Uterus (tissue), 2 donors: ENCODE measurements at regions not wholly inside any gene's neighbourhood (a gene's known extent, or its start where the extent isn't known, plus 50 kb on each side); places are given as distances from the start of the nearest gene placed in this dataset.

Experiments used
- CTCF ChIP-seq, 4 experiments: fragments of 200-600 bp in 2 of 4; fragments of 450-650 bp in 2 of 4; sonication (generic) in 2 of 4; IDR thresholded peaks; one replicate each; pipeline ENCODE4 v1.5.1; 2016 to 2019; ENCODE audit warnings: antibody characterized with exemption in 4 of 4, mild to moderate bottlenecking in 2 of 4, moderate library complexity in 1 of 4
- POLR2A ChIP-seq, 2 donors: fragments of 450-650 bp; IDR thresholded peaks; one replicate each; pipeline ENCODE4 v1.6.1; 2016; ENCODE audit warnings: antibody characterized with exemption in 2 of 2, mild to moderate bottlenecking in 1 of 2, moderate library complexity in 1 of 2

GRCh38 chr12:74328623-74329022 lies 209.0 kb upstream of the ATXN7L3B start:
- no peak for TF ChIP-seq CTCF (IDR thresholded peaks at IDR 0.05)
- no peak for TF ChIP-seq POLR2A (IDR thresholded peaks at IDR 0.05)
